WTC11 (cell line): ENCODE measurements at regions not wholly inside any gene's neighbourhood (a gene's known extent, or its start where the extent isn't known, plus 50 kb on each side); places are given as distances from the start of the nearest gene placed in this dataset.

Source experiments
- ATAC-seq: fragments of 200-7000 bp; cut with Tn5 transposase; 2 replicates; pipeline ENCODE4 v1.10.0; 2021; ENCODE audit warnings: mild to moderate bottlenecking, moderate library complexity
- CTCF ChIA-PET: fragments of 300-600 bp; sonication (Branson Sonifier 250); formaldehyde crosslinking; loops from one replicate; lab custom pipeline; 2021; ENCODE audit warnings: antibody characterized with exemption; lab: Charles Lee
- POLR2A ChIA-PET: fragments of 350-600 bp; sonication (Branson Sonifier 250); formaldehyde crosslinking; loops from one replicate; lab custom pipeline; 2021; ENCODE audit warnings: antibody characterized with exemption; lab: Charles Lee
- DNase-seq: peaks from one replicate; pipeline ENCODE4 v3.0.0; 2021; ENCODE audit warnings: low spot score
- H3K27ac Mint-ChIP-seq: 2 replicates; pipeline ENCODE4 v1.8.0; 2021; ENCODE audit warnings: mixed read lengths
- H3K27me3 Mint-ChIP-seq: 2 replicates; pipeline ENCODE4 v1.8.0; 2021; ENCODE audit warnings: low read depth, mild to moderate bottlenecking, moderate library complexity, mixed read lengths
- H3K36me3 Mint-ChIP-seq: 2 replicates; pipeline ENCODE4 v1.8.0; 2021; ENCODE audit warnings: mixed read lengths
- H3K4me1 Mint-ChIP-seq: 2 replicates; pipeline ENCODE4 v1.8.0; 2022; ENCODE audit warnings: mixed read lengths
- H3K4me3 Mint-ChIP-seq: 2 replicates; pipeline ENCODE4 v1.8.0; 2021; ENCODE audit warnings: mild to moderate bottlenecking, moderate library complexity, mixed read lengths
- H3K9me3 Mint-ChIP-seq: 2 replicates; pipeline ENCODE4 v1.8.0; 2021; ENCODE audit warnings: mixed read lengths
- CDX4 ChIP-seq: fragments of 250-450 bp; sonication (Bioruptor Pico); IDR thresholded peaks from 2 replicates; pipeline ENCODE4 v1.9.0; 2021; ENCODE audit warnings: moderate library complexity, mild to moderate bottlenecking, inconsistent platforms, borderline replicate concordance
- CREB1 ChIP-seq: sonication (generic); formaldehyde crosslinking; IDR thresholded peaks from 2 replicates; pipeline ENCODE4 v1.8.0; 2023; ENCODE audit warnings: mild to moderate bottlenecking, missing genetic modification reagents
- ELF4 ChIP-seq: sonication (generic); formaldehyde crosslinking; IDR thresholded peaks from 2 replicates; pipeline ENCODE4 v1.8.1; 2022; ENCODE audit warnings: low read depth, mild to moderate bottlenecking, moderate library complexity, missing genetic modification reagents
- FOXJ3 ChIP-seq: sonication (generic); formaldehyde crosslinking; IDR thresholded peaks from 2 replicates; pipeline ENCODE4 v1.9.0; 2021; ENCODE audit warnings: missing genetic modification reagents, mild to moderate bottlenecking, borderline replicate concordance
- HMGXB4 ChIP-seq: sonication (generic); formaldehyde crosslinking; IDR thresholded peaks from 2 replicates; pipeline ENCODE4 v1.8.1; 2023; ENCODE audit warnings: mild to moderate bottlenecking, moderate library complexity, missing genetic modification reagents
- IRF2 ChIP-seq: sonication (generic); formaldehyde crosslinking; IDR thresholded peaks from 2 replicates; pipeline ENCODE4 v1.8.0; 2022; ENCODE audit warnings: low read depth, missing genetic modification reagents, borderline replicate concordance
- MAX ChIP-seq: sonication (generic); formaldehyde crosslinking; IDR thresholded peaks from 2 replicates; pipeline ENCODE4 v1.8.0; 2022; ENCODE audit warnings: mild to moderate bottlenecking, missing genetic modification reagents
- MLX ChIP-seq: sonication (generic); formaldehyde crosslinking; IDR thresholded peaks from 2 replicates; pipeline ENCODE4 v1.8.1; 2023; ENCODE audit warnings: mild to moderate bottlenecking, missing genetic modification reagents, moderate library complexity
- MXD4 ChIP-seq: fragments of 250-450 bp; sonication (Bioruptor Pico); IDR thresholded peaks from 2 replicates; pipeline ENCODE4 v1.8.0; 2021; ENCODE audit warnings: mild to moderate bottlenecking, moderate library complexity, borderline replicate concordance
- MYBL2 ChIP-seq: sonication (generic); formaldehyde crosslinking; IDR thresholded peaks from 2 replicates; pipeline ENCODE4 v1.8.1; 2023; ENCODE audit warnings: mild to moderate bottlenecking, moderate library complexity, missing genetic modification reagents
- NFYB ChIP-seq: sonication (generic); formaldehyde crosslinking; conservative IDR thresholded peaks from 2 replicates; pipeline ENCODE4 v1.8.0; 2022; ENCODE audit warnings: low read depth, missing genetic modification reagents
- NR1H2 ChIP-seq: sonication (generic); formaldehyde crosslinking; IDR thresholded peaks from 2 replicates; pipeline ENCODE4 v1.9.0; 2021; ENCODE audit warnings: mild to moderate bottlenecking, moderate library complexity, missing genetic modification reagents
- SMAD4 ChIP-seq: sonication (generic); formaldehyde crosslinking; IDR thresholded peaks from 2 replicates; pipeline ENCODE4 v1.8.0; 2022; ENCODE audit warnings: mild to moderate bottlenecking, missing genetic modification reagents
- ZBTB43 ChIP-seq: sonication (generic); formaldehyde crosslinking; IDR thresholded peaks from 2 replicates; pipeline ENCODE4 v1.8.1; 2023; ENCODE audit warnings: mild to moderate bottlenecking, missing genetic modification reagents
- ZMAT4 ChIP-seq: fragments of 250-450 bp; sonication (Bioruptor Pico); IDR thresholded peaks from 2 replicates; pipeline ENCODE4 v1.9.0; 2021; ENCODE audit warnings: mild to moderate bottlenecking
- ZNF423 ChIP-seq: fragments of 250-450 bp; sonication (Bioruptor Pico); IDR thresholded peaks from 2 replicates; pipeline ENCODE4 v2.1.2; 2022; ENCODE audit warnings: mild to moderate bottlenecking, moderate library complexity
- ZNF425 ChIP-seq: fragments of 250-450 bp; sonication (Bioruptor Pico); conservative IDR thresholded peaks from 2 replicates; pipeline ENCODE4 v1.9.0; 2021; ENCODE audit warnings: mild to moderate bottlenecking
- ZNF512 ChIP-seq: sonication (generic); formaldehyde crosslinking; IDR thresholded peaks from 2 replicates; pipeline ENCODE4 v1.8.1; 2022; ENCODE audit warnings: missing genetic modification reagents, borderline replicate concordance
- ZNF671 ChIP-seq: fragments of 250-450 bp; sonication (Bioruptor Pico); IDR thresholded peaks from 2 replicates; pipeline ENCODE4 v1.8.0; 2021; ENCODE audit warnings: mild to moderate bottlenecking

GRCh38 chr1:9183898-9184297, 50.7 kb upstream of the H6PD start:
- ATAC-seq (no peak), DNase-seq (no peak)
- POLR2A ChIA-PET: interaction anchor here (0.6 to 1.2 kb wide), 2 partner anchors 13 to 18 kb away, joined by 4 read pairs; no protein-coding TSS in a partner anchor
- peaks cover 23% of the 10 kb centered on the region for H3K36me3 Mint-ChIP-seq
- TF ChIP-seq ZNF423 (CRISPR knock-in tag) (no peak), HMGXB4 (no peak), FOXJ3 (CRISPR knock-in tag) (no peak), CREB1 (CRISPR knock-in tag) (no peak), NFYB (CRISPR knock-in tag) (no peak), ZBTB43 (no peak), SMAD4 (CRISPR knock-in tag) (no peak), CDX4 (CRISPR knock-in tag) (no peak), MYBL2 (no peak), ZMAT4 (CRISPR knock-in tag) (no peak), ZNF425 (no peak), MAX (no peak), ELF4 (no peak), MXD4 (CRISPR knock-in tag) (no peak), IRF2 (CRISPR knock-in tag) (no peak), NR1H2 (no peak), ZNF671 (CRISPR knock-in tag) (no peak), ZNF512 (CRISPR knock-in tag) (no peak), MLX (CRISPR knock-in tag) (no peak)
- CTCF ChIA-PET: interaction anchor here (0.6 to 2.5 kb wide), 5 partner anchors 13 to 204 kb away, joined by 3 to 21 read pairs (median 6); no protein-coding TSS in a partner anchor
- H3K4me1 Mint-ChIP-seq: peaks cover 49% of the 10 kb centered on the region
- H3K4me3 Mint-ChIP-seq: peak overlapping the region; percentile 78
- no peaks in the 10 kb centered on the region for H3K9me3 Mint-ChIP-seq
- no peak overlapping the region for H3K27ac Mint-ChIP-seq
- H3K27me3 Mint-ChIP-seq: peaks cover 14% of the 10 kb centered on the region
